ENCODE measurements at regions not wholly inside any gene's neighbourhood (a gene's known extent, or its start where the extent isn't known, plus 50 kb on each side); places are given as distances from the start of the nearest gene placed in this dataset.
"Not testable (repeated sequence)": the region's sequence is repeated elsewhere in the genome, so short reads cannot be mapped to it uniquely, and the experiment has no call there.

DNA sequence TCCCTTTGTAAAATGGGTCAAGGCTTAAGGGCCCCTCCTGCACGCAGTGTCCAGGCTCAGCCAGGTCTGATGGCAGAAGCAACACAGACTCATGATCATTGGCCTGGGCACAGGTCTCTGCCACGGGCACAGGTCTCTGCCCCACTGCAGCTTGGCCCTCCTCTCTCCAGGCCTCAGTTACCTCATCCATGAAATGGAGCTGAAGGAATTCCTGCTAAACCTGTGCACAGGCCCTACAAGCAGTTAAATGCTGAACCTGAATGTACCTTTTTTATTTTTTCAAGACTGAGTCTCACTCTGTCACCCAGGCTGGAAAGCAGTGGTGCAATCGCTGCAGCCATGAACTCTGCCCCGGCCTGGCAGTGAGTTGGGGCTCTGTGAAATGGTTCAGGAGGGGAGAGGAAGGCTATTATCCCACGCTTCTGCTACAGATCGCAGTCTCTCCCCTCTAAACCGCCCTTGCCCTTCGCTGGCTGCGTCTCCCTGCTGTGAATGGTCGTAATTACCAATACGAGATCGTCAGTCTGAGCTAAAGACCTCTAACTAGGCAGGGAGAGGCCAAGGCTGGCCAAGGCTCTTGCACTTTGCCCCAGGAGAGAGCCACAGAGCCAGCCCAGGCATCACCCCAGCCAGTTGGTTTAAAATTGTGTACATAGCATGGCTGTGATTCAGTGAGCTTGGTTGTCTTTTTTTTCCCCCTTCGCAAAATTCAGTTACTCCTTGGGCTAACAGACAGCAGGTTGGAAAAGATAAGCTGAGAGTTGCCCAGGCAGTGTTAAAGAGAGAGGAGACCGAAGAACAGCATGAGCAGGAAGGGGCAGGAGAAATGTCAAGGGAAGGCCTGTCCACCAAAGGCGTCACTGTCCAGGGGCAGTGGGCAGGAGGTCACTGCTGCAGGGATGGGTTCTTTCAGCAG lies 93.0 kb upstream of the KCTD7 start:
- no peak for FAIRE-seq
- no peak for DNase-seq (ENCODE audit: insufficient read length, low spot score)

DNA sequence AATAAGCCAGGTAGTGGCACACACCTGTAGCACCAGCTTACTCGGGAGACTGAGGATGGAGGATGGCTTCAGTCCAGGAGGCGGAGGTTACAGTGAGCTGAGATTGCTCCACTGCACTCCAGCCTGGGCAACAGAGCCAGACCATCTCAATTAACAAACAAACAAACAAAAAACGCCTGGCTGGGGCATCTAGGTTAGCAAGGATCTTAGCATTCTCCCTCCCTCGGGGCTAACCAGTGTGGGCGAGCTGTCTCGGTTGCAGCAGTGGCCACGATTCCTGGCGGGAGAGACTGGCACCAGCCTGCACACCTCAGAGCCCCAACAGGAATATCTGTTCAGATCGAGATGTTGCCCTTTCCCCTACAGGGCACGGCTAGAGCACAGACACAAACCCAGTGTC lies 91.3 kb upstream of the KCTD7 start:
- no peak for DNase-seq (ENCODE audit: insufficient read length, low spot score)
- no peak for FAIRE-seq

GRCh38 chr7:66537876-66538275 lies 90.8 kb upstream of the KCTD7 start:
- FAIRE-seq: no peak
- no peak for DNase-seq (ENCODE audit: insufficient read length, low spot score)

GRCh38 chr7:66539264-66539623 lies 89.4 kb upstream of the KCTD7 start:
- DNase-seq (ENCODE audit: insufficient read length, low spot score): no peak
- FAIRE-seq: no peak

- FAIRE-seq (no peak), DNase-seq (ENCODE audit: insufficient read length, low spot score) (no peak)
Observed at GRCh38 chr7:66539902-66540375, 88.7 kb upstream of the KCTD7 start.

DNA sequence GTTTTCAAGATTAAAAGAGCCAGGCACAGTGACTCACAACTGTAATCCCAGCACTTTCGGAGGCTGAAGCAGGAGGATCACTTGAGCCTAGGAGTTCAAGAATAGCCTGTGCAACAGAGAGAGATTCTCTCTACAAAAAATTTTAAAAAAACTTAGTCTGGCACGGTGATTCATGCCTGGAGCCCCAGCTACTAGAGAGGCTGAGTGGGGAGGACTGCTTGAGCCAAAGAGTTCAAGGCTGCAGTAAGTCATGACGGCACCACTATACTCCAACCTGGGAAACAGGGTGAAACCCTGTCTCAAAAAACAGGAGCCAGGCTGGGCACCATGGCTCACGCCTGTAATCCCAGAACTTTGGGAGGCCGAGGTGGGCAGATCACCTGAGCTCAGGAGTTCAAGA lies 86.6 kb upstream of the KCTD7 start:
- DNase-seq (ENCODE audit: insufficient read length, low spot score) (no peak), FAIRE-seq (no peak)

DNA sequence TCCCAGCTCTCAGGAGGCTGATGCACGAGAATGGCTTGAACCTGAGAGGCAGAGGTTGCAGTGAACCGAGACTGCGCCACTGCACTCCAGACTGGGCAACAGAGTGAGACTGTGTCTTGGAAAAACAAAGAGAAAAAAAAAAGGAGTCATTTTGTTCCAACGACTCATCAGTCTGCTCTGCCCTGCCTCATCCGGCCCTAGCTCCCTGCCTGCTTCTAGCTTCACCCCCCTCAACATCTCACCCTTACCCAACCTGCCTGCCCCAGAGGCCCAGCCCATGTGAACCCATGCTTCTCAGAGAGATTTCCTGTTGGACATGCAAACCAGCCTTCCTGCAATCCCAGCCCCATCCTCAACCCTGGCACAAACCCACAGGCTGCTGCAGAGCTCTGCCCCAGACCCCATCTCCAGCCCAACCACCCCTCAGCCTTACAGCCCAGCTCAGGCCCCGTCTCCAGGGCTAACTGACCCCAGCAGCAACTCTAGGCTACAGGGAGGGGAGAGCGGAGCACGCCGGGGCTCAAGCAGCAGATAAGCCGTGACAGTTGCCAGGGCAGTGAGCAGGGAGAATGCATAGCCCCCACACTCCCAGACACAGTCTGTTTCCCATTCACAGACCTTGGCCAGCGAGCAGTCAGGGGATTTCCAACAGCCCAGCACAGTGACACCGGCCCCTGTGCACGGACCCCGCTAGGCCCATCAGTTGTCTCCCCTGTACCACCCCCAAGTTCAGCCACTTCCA lies 86.0 kb upstream of the KCTD7 start:
- DNase-seq (ENCODE audit: insufficient read length, low spot score): no peak

GRCh38 chr7:66549466-66549865 lies 79.2 kb upstream of the KCTD7 start:
- DNase-seq (ENCODE audit: insufficient read length, low spot score): no peak
- no peak for FAIRE-seq

More for the DNA sequence above, 86.0 kb upstream of the KCTD7 start:
- FAIRE-seq: no peak

GRCh38 chr7:66553001-66553400 lies 75.7 kb upstream of the KCTD7 start:
- DNase-seq (ENCODE audit: insufficient read length, low spot score): no peak
- FAIRE-seq: no peak

- FAIRE-seq: not testable (repeated sequence)
Observed at GRCh38 chr7:66553675-66554074, 75.0 kb upstream of the KCTD7 start.

DNA sequence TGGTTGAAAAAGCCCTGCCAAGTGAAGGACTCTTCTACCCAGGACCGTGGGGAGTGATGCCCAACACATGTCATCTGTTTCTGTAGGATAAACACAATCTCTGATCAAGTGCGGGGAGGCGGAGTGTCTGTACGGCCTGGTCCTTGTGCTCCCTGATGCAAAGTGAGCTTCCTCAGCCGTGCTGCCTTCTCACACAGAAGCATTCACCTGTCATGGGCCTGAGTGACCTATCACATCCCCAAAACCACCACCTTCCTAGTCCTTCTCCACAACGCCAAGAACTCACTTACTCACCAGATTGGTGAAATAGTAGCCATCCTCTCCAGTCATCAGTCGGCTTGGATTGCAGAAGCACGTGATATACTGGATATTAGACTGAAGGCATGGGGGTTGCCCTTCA lies 74.4 kb upstream of the KCTD7 start:
- FAIRE-seq; DNase-seq (ENCODE audit: insufficient read length, low spot score): not testable (repeated sequence)

More at GRCh38 chr7:66553675-66554074, 75.0 kb upstream of the KCTD7 start:
- DNase-seq (ENCODE audit: insufficient read length, low spot score): not testable (repeated sequence)

- DNase-seq (ENCODE audit: insufficient read length, low spot score); FAIRE-seq: not testable (repeated sequence)
Observed at GRCh38 chr7:66554842-66555430, 73.7 kb upstream of the KCTD7 start.

- DNase-seq (ENCODE audit: insufficient read length, low spot score) (no peak), FAIRE-seq (no peak)
Observed at GRCh38 chr7:66556177-66556548, 72.5 kb upstream of the KCTD7 start.

- no peak for DNase-seq (ENCODE audit: insufficient read length, low spot score)
- no peak for FAIRE-seq
Observed at GRCh38 chr7:66556549-66557213, 72.0 kb upstream of the KCTD7 start.

GRCh38 chr7:66557214-66558200 lies 71.2 kb upstream of the KCTD7 start:
- DNase-seq (ENCODE audit: insufficient read length, low spot score) (peak; percentile 95), FAIRE-seq (no peak)

DNA sequence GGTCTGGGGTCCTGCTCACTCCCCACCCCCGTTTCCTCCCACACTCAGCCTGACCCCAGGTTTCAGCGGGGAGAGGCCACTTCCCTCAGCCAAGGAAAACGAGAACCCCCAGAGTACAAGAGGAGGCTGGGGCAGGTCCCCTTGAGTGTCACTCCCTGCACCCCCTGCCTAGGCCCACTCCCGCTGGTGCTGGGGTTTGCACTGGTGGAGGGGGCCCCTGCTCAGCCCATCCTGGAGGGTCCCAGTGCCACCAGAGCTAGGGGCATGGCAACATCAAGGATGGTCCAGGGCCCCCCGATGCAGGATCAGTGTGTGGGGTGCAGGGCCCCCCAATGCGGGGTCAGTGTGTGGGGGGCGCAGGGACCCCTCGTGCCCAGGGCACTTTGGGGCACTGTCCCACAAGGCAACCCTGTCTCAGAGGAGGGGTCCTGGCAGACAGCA lies 70.5 kb upstream of the KCTD7 start:
- DNase-seq (ENCODE audit: insufficient read length, low spot score) (no peak), FAIRE-seq (no peak)

- DNase-seq (ENCODE audit: insufficient read length, low spot score) (no peak), FAIRE-seq (no peak)
Observed at GRCh38 chr7:66558660-66559465, 69.8 kb upstream of the KCTD7 start.

- DNase-seq (ENCODE audit: insufficient read length, low spot score) (no peak), FAIRE-seq (no peak)
Observed at GRCh38 chr7:66564045-66564444, 64.6 kb upstream of the KCTD7 start.

DNA sequence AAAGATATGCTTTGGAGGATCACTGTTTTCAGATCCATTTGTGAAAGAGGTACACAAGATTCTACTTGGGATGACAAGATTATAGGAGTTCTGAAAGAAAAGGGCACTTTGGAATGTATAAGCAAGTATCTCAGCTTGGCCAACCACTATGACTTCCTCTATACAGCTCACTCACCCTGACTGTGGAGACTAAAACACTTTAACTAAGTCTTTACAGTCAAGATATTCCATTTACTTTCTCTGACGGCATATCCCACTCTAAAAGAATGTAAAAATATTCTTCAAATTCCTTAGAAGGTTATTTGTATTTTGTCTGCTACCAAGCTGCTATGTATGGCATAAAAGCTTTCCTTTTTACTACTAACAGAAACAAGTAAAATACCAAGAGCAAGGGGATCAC lies 58.5 kb upstream of the KCTD7 start:
- not testable (repeated sequence) for FAIRE-seq; DNase-seq (ENCODE audit: insufficient read length, low spot score)
